ENCODE measurements at regions not wholly inside any gene's neighbourhood (a gene's known extent, or its start where the extent isn't known, plus 50 kb on each side); places are given as distances from the start of the nearest gene placed in this dataset.

GRCh38 chr9:27711241-27711640, 138.0 kb upstream of the C9orf72 start:
- TF ChIP-seq TBL1XR1 (IDR thresholded peaks at IDR 0.05; ENCODE audit: low read depth, low read length) (no peak), NR2F1 (conservative IDR thresholded peaks at IDR 0.05) (no peak), POLR2AphosphoS5 (IDR thresholded peaks at IDR 0.05; ENCODE audit: low read length) (no peak), NR2C2 (IDR thresholded peaks at IDR 0.05; ENCODE audit: borderline replicate concordance, control insufficient read depth, insufficient read length, low read depth) (no peak), RFX5 (IDR thresholded peaks at IDR 0.05; ENCODE audit: low read depth, low read length) (no peak), IRF3 (IDR thresholded peaks at IDR 0.05) (no peak), PKNOX1 (IDR thresholded peaks at IDR 0.05) (no peak), ATF3 (IDR thresholded peaks at IDR 0.05; ENCODE audit: borderline replicate concordance, extremely low read depth, low read depth, low read length) (no peak), TARDBP (IDR thresholded peaks at IDR 0.05; ENCODE audit: borderline replicate concordance) (no peak), CTCF (IDR thresholded peaks at IDR 0.05 in 2 of 3, conservative IDR thresholded peaks at IDR 0.05 in 1 of 3; ENCODE audit: control insufficient read depth in 2 of 3, extremely low read depth in 1 of 3, insufficient read depth in 1 of 3, low read depth in 3 of 3, low read length in 3 of 3) (no peak), RBBP5 (conservative IDR thresholded peaks at IDR 0.05) (no peak), BRCA1 (IDR thresholded peaks at IDR 0.05; ENCODE audit: low read depth, low read length) (no peak), ZBTB33 (IDR thresholded peaks at IDR 0.05) (no peak), CHD2 (IDR thresholded peaks at IDR 0.05; ENCODE audit: borderline replicate concordance, low read depth, low read length) (no peak)
